PFSK-1 (cell line): ENCODE measurements at regions not wholly inside any gene's neighbourhood (a gene's known extent, or its start where the extent isn't known, plus 50 kb on each side); places are given as distances from the start of the nearest gene placed in this dataset.

Experiments
- FOXP2 ChIP-seq: optimal IDR thresholded peaks from 2 replicates; pipeline ENCODE3; 2011; ENCODE audit warnings: borderline replicate concordance, control low read depth, inconsistent platforms; ENCODE audit not compliant: insufficient read depth; ENCODE audit errors: extremely low read length, extremely low read depth
- POLR2AphosphoS5 ChIP-seq: IDR thresholded peaks from 2 replicates; pipeline ENCODE4 v1.6.1; 2012; ENCODE audit warnings: low read depth, mild to moderate bottlenecking, control low read depth, low read length, moderate library complexity
- SIN3A ChIP-seq: IDR thresholded peaks from 2 replicates; pipeline ENCODE4 v1.6.1; 2012; ENCODE audit warnings: mild to moderate bottlenecking, low read length, moderate library complexity, borderline replicate concordance; ENCODE audit not compliant: insufficient read depth
- TAF1 ChIP-seq: IDR thresholded peaks from 2 replicates; pipeline ENCODE4 v1.6.1; 2012; ENCODE audit warnings: low read length, control low read depth, borderline replicate concordance; ENCODE audit not compliant: insufficient read depth
- TF ChIP-seq, protein P1 (sequence below), 2 experiments: IDR thresholded peaks; 2 replicates each; pipeline versions ENCODE4 v1.6.1 to v1.8.0; 2011 to 2012; ENCODE audit warnings: low read depth in 2 of 2, low read length in 2 of 2, control low read depth in 1 of 2, inconsistent platforms in 1 of 2, mild to moderate bottlenecking in 1 of 2, moderate library complexity in 1 of 2; ENCODE audit not compliant: insufficient read depth in 1 of 2

DNA sequence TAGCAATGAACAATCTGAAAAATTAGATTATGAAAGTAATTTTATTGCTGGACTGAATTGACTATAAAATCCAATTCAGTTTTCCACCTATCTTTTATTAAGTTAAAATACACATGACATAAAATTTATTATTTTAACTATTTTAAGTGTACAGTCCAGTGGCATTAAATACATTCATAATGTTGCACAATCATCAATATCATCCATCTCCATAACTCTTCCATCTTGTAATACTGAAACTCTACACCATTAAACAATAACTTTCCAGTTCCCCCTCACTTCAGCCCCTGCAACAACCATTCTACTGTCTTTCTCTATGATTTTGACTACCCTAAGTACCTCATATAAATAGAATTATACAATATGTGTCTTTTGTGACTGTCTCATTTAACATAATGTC lies 200.6 kb upstream of the ITGA1 start:
- TF ChIP-seq FOXP2 (no peak), SIN3A (no peak), POLR2AphosphoS5 (no peak), TAF1 (no peak)
- TF ChIP-seq, protein P1, sequence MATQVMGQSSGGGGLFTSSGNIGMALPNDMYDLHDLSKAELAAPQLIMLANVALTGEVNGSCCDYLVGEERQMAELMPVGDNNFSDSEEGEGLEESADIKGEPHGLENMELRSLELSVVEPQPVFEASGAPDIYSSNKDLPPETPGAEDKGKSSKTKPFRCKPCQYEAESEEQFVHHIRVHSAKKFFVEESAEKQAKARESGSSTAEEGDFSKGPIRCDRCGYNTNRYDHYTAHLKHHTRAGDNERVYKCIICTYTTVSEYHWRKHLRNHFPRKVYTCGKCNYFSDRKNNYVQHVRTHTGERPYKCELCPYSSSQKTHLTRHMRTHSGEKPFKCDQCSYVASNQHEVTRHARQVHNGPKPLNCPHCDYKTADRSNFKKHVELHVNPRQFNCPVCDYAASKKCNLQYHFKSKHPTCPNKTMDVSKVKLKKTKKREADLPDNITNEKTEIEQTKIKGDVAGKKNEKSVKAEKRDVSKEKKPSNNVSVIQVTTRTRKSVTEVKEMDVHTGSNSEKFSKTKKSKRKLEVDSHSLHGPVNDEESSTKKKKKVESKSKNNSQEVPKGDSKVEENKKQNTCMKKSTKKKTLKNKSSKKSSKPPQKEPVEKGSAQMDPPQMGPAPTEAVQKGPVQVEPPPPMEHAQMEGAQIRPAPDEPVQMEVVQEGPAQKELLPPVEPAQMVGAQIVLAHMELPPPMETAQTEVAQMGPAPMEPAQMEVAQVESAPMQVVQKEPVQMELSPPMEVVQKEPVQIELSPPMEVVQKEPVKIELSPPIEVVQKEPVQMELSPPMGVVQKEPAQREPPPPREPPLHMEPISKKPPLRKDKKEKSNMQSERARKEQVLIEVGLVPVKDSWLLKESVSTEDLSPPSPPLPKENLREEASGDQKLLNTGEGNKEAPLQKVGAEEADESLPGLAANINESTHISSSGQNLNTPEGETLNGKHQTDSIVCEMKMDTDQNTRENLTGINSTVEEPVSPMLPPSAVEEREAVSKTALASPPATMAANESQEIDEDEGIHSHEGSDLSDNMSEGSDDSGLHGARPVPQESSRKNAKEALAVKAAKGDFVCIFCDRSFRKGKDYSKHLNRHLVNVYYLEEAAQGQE (IDR thresholded peaks at IDR 0.05; ENCODE audit: insufficient read depth in 1 of 2, low read depth in 2 of 2, low read length in 2 of 2), result no peak

DNA sequence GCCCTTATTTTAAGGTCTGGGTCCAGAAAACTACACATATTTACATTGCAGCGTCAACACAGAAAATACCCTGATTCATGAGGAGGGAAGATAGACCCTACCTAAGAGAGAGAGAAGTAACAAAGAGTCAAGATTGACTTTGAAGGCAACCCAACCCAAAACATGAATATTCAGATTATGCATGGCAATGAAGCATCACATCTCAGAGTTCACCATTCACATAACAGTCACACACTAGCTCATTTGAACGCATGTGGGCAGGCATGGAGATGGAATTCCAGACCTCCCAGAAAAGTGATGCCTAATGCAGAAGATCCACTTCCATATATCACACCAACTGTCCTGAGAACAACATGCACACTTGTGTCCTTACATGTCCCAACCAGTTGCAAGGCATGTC lies 190.1 kb upstream of the ITGA1 start:
- no peak for TF ChIP-seq FOXP2
- no peak for TF ChIP-seq SIN3A
- TF ChIP-seq TAF1, result no peak

DNA sequence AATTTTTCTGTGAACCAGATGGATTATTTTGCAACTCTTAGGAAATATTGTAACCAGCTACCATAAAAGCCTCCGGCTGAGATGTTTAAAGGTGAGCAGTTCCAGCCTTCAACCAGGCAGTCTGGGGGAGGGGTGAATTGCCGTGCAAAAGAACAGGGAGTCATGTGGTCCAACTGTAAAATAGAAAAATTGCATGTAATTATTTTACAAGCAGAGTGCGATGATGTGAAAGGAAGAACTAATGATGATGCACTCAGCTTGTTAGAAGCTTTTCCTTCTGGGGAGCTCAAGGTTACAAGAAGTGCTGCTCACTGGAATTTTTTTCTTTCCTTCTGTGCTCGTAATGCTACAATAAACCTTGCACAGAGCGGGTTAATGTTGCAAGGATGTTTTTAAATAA lies 188.7 kb upstream of the ITGA1 start:
- TF ChIP-seq SIN3A, result no peak
- TF ChIP-seq TAF1, result no peak
- no peak for TF ChIP-seq FOXP2
- TF ChIP-seq, protein P1 (IDR thresholded peaks at IDR 0.05; ENCODE audit: insufficient read depth in 1 of 2, low read depth in 2 of 2, low read length in 2 of 2), result no peak
- TF ChIP-seq POLR2AphosphoS5, result no peak

DNA sequence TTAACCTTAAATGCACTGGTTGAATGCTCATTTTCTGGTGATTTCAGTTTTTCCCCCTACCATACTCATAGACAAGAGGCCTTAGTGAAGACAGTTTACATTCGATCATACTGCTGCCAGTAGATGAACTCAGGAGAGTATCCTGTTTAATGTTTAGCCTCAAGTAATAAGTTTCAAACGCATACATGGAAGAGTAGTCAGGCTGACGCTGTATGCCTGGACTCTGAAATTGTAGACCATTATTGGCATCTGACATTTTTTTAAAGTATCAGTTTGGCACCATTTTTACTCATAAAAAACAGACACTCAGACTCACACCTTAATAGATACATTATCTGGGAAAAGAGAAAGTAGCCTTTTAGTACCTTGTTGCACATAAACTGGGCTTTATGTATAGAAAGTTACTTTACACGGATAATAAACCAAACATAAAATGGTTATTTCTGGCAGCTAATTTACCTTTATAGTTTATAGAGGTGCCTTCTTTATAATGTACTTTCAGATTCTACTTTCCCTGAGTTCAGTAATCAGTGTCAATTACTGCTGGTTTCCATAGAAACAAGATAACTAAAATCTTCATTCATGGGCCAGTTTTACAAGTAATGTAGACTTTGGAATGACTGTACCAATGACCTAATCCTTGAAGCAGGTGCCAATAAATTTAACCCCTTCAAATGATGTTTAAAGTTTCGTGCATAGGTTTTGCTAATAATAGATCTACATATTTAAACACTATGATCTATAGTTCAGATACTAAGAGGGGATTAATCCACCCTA lies 183.8 kb upstream of the ITGA1 start:
- no peak for TF ChIP-seq POLR2AphosphoS5
- TF ChIP-seq FOXP2, result no peak
- TF ChIP-seq TAF1, result no peak
- TF ChIP-seq SIN3A, result no peak
- TF ChIP-seq, protein P1 (IDR thresholded peaks at IDR 0.05; ENCODE audit: insufficient read depth in 1 of 2, low read depth in 2 of 2, low read length in 2 of 2), result no peak

DNA sequence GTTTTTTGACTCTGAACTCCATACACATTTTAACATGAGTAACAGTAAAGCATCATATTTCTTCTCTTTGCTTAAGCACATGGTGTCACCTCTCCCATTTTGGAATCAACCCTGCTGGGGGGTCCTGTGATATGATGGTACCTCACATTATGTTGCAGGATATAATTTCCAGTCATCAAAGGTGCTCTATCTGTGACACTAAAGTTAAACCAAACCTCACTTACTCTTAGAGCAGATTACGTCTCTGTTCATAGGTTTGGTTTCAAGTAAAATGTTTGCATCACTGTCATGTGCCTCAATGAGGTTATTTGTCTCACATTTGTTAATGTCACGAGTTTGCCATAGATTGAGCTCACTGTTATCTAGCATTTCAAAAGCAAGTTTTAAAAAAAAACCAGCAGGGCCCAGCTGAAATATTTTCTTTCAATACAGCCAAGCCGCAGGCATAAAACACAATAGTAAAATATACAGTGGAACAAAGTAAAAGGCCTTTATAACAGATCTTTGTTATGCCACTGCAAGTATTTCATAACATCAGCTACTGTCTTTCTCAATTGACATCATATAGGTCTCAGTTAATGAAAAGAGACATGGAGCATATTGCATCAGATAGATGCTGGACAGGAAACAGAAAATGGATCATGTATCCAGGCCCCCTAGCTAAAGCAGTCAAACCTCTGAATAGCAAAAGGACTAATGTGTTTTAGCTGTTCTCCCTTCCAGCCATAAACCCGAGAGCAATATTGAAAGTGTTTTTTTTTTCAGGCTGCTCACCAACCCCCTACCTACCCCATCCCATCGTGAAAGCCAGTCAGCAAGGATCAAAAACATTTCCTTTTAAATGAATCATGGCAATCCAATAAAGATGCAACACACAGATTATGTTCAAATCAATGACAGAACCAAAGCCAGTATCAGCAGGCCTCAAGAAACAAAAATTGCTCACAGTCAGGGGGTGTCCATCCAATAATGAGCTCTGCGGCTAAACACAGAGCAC lies 182.1 kb upstream of the ITGA1 start:
- TF ChIP-seq FOXP2 (no peak), TAF1 (no peak), POLR2AphosphoS5 (no peak), SIN3A (no peak)
- TF ChIP-seq, protein P1 (IDR thresholded peaks at IDR 0.05; ENCODE audit: insufficient read depth in 1 of 2, low read depth in 2 of 2, low read length in 2 of 2), result no peak
